ENCODE measurements at regions not wholly inside any gene's neighbourhood (a gene's known extent, or its start where the extent isn't known, plus 50 kb on each side); places are given as distances from the start of the nearest gene placed in this dataset.

DNA sequence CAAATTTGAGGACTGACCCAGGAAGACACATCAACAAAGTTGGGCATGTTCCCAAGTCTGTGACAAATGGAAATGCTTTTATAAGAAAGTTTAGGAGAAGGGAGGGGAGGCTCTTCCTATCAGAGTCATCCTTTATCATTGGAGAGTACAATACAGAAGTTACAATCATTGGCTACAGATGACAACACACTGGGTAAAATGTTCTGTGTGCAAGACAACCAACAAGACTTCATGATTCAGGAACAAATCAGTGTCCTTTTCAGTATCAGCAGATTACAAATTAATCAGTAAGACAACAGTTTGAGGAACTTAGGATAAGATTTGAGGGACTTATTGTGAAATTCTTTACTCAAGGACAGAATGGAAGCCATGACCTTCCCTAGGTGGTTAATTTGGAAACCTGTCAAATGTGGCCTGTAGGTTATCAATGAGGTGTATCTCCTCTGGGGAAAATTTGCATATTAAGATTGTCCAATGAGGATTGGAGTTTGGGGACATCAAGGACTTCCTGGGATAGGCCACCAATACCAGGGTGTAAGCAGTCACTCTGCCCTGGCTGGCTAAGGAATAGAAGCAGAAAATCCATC is 274.4 kb upstream of the RORA start:
- TF ChIP-seq, protein P1, sequence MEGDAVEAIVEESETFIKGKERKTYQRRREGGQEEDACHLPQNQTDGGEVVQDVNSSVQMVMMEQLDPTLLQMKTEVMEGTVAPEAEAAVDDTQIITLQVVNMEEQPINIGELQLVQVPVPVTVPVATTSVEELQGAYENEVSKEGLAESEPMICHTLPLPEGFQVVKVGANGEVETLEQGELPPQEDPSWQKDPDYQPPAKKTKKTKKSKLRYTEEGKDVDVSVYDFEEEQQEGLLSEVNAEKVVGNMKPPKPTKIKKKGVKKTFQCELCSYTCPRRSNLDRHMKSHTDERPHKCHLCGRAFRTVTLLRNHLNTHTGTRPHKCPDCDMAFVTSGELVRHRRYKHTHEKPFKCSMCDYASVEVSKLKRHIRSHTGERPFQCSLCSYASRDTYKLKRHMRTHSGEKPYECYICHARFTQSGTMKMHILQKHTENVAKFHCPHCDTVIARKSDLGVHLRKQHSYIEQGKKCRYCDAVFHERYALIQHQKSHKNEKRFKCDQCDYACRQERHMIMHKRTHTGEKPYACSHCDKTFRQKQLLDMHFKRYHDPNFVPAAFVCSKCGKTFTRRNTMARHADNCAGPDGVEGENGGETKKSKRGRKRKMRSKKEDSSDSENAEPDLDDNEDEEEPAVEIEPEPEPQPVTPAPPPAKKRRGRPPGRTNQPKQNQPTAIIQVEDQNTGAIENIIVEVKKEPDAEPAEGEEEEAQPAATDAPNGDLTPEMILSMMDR (IDR thresholded peaks at IDR 0.05; ENCODE audit: extremely low read depth in 1 of 2, insufficient read depth in 1 of 2, low read depth in 1 of 2, low read length in 2 of 2): no peak
- TF ChIP-seq POLR2AphosphoS5 (IDR thresholded peaks at IDR 0.05; ENCODE audit: insufficient read depth, low read depth, low read length) (no peak), POLR2A (IDR thresholded peaks at IDR 0.05; ENCODE audit: low read depth, low read length) (no peak), EZH2 (IDR thresholded peaks at IDR 0.05; ENCODE audit: borderline replicate concordance, low read depth, low read length, severe bottlenecking) (no peak), MAX (IDR thresholded peaks at IDR 0.05; ENCODE audit: insufficient read depth, insufficient read length) (no peak), GATA2 (IDR thresholded peaks at IDR 0.05; ENCODE audit: insufficient read depth, insufficient read length, low read depth, low read length) (no peak), JUN (IDR thresholded peaks at IDR 0.05; ENCODE audit: borderline replicate concordance, insufficient read depth, insufficient read length, low read depth) (no peak), MYC (IDR thresholded peaks at IDR 0.05; ENCODE audit: low read depth, low read length) (no peak), FOS (IDR thresholded peaks at IDR 0.05; ENCODE audit: borderline replicate concordance, insufficient read depth, low read length) (no peak)
